Endothelial cell (in vitro differentiated cells): ENCODE measurements at regions not wholly inside any gene's neighbourhood (a gene's known extent, or its start where the extent isn't known, plus 50 kb on each side); places are given as distances from the start of the nearest gene placed in this dataset.

ENCODE experiments used
- DNase-seq: peaks from one replicate; pipeline ENCODE4 v3.0.0; 2021; ENCODE audit warnings: low spot score
- H3K27ac Mint-ChIP-seq: one replicate; pipeline ENCODE4 v1.8.0; 2021; ENCODE audit warnings: mixed read lengths, inconsistent platforms; ENCODE audit not compliant: unreplicated experiment
- H3K27me3 Mint-ChIP-seq: one replicate; pipeline ENCODE4 v1.8.0; 2021; ENCODE audit warnings: mild to moderate bottlenecking, moderate library complexity, mixed read lengths, inconsistent platforms; ENCODE audit not compliant: unreplicated experiment
- H3K36me3 Mint-ChIP-seq: one replicate; pipeline ENCODE4 v1.8.0; 2021; ENCODE audit warnings: mild to moderate bottlenecking, low read depth, mixed read lengths, inconsistent platforms; ENCODE audit not compliant: unreplicated experiment
- H3K4me1 Mint-ChIP-seq: one replicate; pipeline ENCODE4 v1.8.0; 2021; ENCODE audit warnings: mild to moderate bottlenecking, mixed read lengths, inconsistent platforms; ENCODE audit not compliant: unreplicated experiment
- H3K4me3 Mint-ChIP-seq: one replicate; pipeline ENCODE4 v1.8.0; 2021; ENCODE audit warnings: mild to moderate bottlenecking, mixed read lengths, inconsistent platforms; ENCODE audit not compliant: unreplicated experiment
- H3K9me3 Mint-ChIP-seq: one replicate; pipeline ENCODE4 v1.8.0; 2021; ENCODE audit warnings: mixed read lengths, inconsistent platforms; ENCODE audit not compliant: unreplicated experiment
- TF ChIP-seq, protein P1 (sequence below): fragments of 200-600 bp; sonication (generic); IDR thresholded peaks from one replicate; pipeline ENCODE4 v1.5.0; 2021; ENCODE audit warnings: antibody characterized with exemption; ENCODE audit not compliant: unreplicated experiment

- no peaks in the 10 kb centered on the region for H3K9me3 Mint-ChIP-seq
- DNase-seq: no peak
- H3K4me1 Mint-ChIP-seq: no peaks in the 10 kb centered on the region
- no peak overlapping the region for H3K4me3 Mint-ChIP-seq
- H3K27me3 Mint-ChIP-seq: no peaks in the 10 kb centered on the region
- H3K36me3 Mint-ChIP-seq: no peaks in the 10 kb centered on the region
- no peak overlapping the region for H3K27ac Mint-ChIP-seq
- TF ChIP-seq, protein P1, sequence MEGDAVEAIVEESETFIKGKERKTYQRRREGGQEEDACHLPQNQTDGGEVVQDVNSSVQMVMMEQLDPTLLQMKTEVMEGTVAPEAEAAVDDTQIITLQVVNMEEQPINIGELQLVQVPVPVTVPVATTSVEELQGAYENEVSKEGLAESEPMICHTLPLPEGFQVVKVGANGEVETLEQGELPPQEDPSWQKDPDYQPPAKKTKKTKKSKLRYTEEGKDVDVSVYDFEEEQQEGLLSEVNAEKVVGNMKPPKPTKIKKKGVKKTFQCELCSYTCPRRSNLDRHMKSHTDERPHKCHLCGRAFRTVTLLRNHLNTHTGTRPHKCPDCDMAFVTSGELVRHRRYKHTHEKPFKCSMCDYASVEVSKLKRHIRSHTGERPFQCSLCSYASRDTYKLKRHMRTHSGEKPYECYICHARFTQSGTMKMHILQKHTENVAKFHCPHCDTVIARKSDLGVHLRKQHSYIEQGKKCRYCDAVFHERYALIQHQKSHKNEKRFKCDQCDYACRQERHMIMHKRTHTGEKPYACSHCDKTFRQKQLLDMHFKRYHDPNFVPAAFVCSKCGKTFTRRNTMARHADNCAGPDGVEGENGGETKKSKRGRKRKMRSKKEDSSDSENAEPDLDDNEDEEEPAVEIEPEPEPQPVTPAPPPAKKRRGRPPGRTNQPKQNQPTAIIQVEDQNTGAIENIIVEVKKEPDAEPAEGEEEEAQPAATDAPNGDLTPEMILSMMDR: no peak
These were observed 1950.7 kb upstream of the IGFBP7 start for GRCh38 chr4:59060895-59061294.

- no peaks in the 10 kb centered on the region for H3K9me3 Mint-ChIP-seq
These were observed 1953.0 kb upstream of the IGFBP7 start for GRCh38 chr4:59063015-59063720.

DNA sequence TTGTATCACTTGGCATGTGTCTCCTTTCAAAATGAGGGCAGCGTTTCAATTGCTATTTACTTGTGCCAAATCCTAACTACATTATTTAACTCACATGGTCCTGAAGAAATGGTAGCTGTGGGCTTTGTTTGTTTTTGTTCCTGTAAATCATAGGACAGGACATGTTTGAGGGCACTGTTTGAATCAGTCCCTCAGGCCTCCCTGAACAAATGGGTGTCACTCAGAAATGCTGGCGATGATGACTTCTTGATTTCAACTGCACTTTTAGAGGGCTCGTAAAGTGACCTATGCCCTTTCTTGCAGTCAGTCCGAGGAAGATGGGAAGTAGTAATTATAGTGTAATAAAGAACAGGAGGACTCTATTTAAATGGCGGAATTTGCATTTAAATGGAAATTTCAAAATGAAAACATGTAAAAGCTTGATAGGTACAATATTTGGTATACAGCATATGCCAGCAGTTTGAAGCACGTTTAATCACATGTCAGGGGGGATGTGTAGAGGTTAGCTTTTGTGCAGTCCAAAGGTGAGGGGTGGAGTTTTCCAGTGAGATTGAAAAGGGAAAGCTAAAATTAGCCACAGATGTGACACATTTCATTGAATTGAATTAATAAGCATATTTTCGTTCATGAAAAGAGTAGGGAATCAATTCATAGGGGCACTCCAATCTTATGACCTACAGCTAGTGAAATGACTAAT, 1958.7 kb upstream of the IGFBP7 start:
- Mint-ChIP-seq H3K27me3 (no peaks in the 10 kb centered on the region), H3K36me3 (no peaks in the 10 kb centered on the region), H3K4me1 (no peaks in the 10 kb centered on the region), H3K27ac (no peak overlapping the region), H3K4me3 (no peak overlapping the region), H3K9me3 (no peaks in the 10 kb centered on the region)
- TF ChIP-seq, protein P1: no peak
- DNase-seq: no peak

More at GRCh38 chr4:59063015-59063720, 1953.0 kb upstream of the IGFBP7 start:
- DNase-seq: no peak
- Mint-ChIP-seq H3K27ac (no peak overlapping the region), H3K4me3 (no peak overlapping the region), H3K36me3 (no peaks in the 10 kb centered on the region), H3K4me1 (no peaks in the 10 kb centered on the region), H3K27me3 (no peaks in the 10 kb centered on the region)
- TF ChIP-seq, protein P1: no peak

GRCh38 chr4:59086410-59086809, 1976.2 kb upstream of the IGFBP7 start:
- H3K27me3 Mint-ChIP-seq: no peaks in the 10 kb centered on the region
- no peak overlapping the region for H3K27ac Mint-ChIP-seq
- TF ChIP-seq, protein P1: no peak
- no peak overlapping the region for H3K4me3 Mint-ChIP-seq
- H3K9me3 Mint-ChIP-seq: no peaks in the 10 kb centered on the region
- DNase-seq: no peak
- no peaks in the 10 kb centered on the region for H3K36me3 Mint-ChIP-seq
- H3K4me1 Mint-ChIP-seq: no peaks in the 10 kb centered on the region
